Endometrium (tissue), 2 donors: ENCODE measurements at regions not wholly inside any gene's neighbourhood (a gene's known extent, or its start where the extent isn't known, plus 50 kb on each side); places are given as distances from the start of the nearest gene placed in this dataset.
A peak's percentile ranks its signal among the peaks of the same experiment; 100 is the strongest.

Experiments
- FAIRE-seq: peaks from 2 replicates; lab custom pipeline; 2012; peaks lifted over from hg19 to GRCh38; lab: Jason Lieb, UNC
- donor health status: control.
- donor health status: control.

DNA sequence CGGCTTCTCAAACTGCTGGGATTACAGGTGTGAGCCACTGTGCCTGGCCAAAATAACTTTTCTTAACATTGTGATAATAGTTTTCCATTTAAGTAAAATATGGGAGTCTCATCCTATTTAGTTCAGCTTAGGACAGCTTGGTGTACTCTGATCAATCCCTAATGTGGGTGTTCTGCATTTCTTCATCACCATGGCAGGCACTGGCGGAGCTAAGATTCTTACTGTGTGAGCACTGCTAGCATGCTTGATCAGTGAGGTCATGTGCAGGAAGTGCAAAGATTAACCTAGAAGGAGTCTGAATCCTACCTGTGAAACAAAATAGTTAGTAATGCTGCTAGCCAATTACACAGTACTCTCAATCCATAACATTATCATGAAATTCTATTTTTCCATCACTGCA is 1684.2 kb upstream of the SLC10A2 start:
- FAIRE-seq = no peak

DNA sequence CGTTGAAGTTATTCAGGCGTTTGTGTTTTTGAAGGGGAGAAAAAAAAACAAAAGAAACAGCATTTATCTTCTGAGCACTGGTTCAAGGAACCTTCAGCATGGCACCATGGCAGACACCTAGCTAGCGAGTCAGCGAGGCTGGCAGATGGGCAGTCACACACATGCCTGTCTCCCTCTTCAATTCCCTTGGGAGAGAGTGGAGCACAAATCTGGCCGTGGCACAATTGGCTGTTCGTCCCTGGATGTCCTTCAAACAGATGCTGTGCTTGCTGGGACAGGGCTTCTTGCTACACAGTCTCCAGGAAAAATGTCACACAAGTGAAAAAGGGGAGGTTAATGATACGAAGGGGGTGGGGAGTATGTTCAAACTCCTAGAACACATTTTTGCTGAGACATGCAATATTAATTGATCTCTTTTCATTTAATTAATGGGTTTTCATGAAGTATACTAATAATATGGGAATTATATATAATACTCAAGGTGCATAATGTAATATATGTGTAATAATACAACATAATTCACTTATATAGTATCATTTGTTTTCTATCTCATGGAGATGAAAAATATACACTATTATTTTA is 1674.5 kb upstream of the SLC10A2 start:
- no peak for FAIRE-seq

DNA sequence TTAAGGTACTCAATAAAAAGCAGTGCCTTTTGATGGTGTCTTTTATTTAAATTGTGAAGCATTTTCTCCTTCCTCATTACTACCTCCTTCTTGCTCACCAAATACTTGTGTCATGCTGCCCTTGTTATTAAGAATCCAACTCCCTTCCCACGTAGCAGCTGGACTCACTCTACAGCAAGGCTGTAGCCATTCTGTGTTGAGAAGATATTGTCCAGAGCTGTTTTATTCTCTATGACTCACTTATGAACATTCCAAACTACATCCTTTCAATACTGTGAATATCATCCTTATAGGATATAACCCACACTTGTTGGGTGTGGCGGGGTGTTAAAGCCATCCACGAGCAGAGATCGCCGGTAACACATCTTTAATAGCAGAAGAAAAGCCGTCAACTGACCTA is 1671.5 kb upstream of the SLC10A2 start:
- FAIRE-seq = peak; percentile 99

DNA sequence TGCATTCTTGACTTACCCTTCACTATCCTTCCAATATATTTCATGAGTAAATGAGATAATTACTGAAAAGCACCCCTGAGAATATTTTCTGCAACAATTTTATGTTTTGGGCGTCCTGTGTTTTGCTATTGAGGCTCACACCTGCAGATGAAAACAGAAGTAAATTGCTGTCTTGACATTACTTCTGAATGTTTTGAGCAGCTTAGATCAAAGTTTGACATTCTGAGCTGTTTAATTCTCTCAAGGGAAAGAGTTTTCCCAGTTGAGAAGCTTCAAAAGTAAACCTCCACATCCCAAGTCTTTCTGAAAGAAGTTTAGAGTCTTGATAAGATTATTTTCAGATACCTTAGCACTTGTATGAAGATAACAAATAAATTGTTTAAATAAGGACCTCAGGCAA is 1667.2 kb upstream of the SLC10A2 start:
- no peak for FAIRE-seq

DNA sequence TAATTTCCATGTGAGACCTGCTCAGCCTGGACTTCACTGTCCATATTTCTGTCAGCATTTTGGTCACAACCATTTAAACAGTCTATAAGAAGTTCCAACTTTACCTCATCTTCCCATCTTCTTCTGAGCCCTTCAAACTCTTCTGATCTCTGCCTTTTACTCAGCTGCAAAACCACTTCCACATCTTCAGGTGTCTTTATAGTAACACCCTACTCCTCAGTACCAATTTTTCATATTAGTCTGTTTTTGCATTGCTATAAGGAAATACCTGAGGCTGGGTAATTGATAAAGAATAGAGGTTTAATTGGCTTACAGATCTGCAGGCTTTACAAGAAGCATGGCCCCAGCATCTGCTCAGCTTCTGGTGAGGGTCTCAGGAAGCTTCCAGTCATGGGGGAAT is 1648.9 kb upstream of the SLC10A2 start:
- FAIRE-seq = no peak

DNA sequence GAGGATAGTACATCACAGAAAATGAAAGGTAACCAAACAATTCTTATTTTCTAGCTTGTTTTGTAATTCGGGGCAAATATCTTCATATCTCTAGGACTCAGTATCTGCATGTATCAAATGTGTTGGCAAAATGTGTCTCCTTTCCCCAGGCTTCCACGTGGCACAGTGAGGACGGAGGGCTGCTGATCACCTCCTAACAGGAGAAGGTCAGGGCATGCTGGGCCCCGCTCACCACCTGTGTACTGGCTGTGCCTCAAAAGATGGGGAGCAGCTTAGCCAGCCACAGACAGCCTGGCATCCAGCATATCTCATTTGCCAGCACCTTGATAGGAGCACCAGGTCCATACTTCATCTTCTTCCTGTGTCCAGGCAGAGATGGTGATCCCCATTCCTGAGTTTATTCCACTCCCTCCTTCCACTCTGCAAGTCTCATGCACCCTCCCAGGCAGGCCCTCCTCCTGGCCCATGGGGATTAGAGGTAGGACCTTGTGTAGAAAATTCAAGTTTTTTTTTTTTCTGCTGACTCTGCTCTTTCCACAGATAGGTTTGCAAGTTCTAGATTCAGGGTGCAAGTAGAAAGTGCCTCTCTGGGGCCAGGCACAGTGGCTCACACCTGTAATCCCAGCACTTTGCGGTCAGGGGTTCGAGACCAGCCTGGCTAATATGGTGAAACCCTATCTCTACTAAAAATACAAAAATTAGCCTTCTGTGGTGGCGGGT is 1639.0 kb upstream of the SLC10A2 start:
- no peak for FAIRE-seq

DNA sequence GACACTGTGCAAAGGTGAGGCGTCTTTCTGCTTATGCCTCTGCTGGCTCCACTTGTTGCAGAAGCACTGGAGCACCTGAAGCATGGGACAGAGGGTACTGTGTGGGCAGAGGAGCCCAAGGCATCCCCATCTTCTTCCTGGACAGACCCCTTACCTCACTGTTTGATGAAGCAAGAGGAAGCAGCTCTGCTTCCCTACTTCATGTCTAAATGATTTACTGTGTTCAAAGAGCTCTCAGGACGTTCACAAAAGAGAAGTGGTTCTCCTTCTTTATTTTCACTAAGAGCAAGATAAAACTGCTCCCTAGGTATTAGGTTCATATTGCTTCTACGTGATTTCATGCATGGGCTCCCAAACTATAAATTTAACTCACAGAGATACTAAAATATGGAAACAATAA is 1635.4 kb upstream of the SLC10A2 start:
- no peak for FAIRE-seq

DNA sequence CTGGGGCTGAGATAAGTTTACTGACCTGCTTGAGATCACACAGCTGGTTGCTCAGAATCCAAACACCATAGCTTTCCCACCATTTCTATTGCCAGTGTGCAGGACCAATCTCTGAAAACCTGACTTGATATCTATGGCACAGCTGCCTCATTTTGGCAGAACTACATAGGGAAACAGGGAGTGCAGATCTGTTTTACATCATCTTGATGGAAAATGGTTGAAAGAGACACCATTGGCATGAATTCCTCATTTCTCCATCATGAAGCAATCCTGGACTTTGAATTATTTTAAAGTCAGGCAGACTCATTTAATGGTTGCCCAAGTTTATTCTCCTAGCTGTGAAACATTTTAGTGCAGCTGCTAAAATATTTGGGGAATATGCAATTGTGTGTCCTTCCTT is 1628.2 kb upstream of the SLC10A2 start:
- FAIRE-seq = no peak

DNA sequence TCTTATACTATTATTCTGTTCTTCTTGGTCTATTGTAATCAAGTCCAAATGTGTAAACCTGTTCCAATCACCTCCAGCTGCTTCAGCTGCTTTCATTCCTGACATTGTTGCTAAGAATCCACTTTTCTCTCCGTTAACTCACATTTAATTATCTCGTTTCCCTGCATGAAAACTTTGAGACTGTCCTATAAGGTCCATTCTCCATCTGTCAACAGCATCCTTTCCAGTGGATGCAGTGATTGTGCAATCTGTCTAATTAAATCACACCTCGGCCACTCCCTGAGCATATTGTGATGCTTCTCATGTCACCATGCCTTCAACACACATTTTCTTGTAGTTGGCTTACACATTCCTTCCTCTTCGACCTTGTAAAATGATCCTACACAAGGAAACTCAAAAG is 1626.9 kb upstream of the SLC10A2 start:
- no peak for FAIRE-seq

DNA sequence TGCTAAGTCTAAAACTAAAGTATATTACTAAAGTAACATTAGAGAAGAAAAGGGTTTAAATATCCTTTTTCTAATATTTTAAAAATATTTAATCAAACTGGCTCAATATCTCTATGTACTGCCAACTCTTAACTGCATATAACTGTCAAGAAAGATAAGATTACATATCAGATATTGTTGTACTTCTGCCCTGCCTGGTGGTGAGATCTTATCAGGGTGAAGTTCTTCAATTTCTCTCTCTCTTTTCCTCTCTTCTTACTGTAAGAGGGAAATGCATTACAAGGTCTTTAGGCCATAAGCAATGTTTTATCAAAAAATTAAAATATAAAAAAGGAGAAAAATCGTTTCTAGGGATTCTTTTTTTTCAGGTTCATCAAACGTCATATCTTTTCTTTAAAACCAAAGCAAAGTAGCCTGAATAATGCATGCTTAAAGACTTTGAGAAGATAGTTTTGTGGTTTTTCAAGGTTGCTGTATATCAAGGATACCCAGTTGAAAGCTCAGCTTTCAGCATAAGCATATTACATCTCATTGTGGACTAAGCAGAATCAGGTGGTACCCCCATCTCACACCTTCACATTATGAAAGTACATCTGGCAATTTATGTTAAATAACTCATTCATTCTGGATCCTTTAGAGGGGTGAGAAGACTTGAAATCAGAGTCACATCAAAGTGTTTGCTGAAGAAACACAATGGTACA is 1625.7 kb upstream of the SLC10A2 start:
- no peak for FAIRE-seq

DNA sequence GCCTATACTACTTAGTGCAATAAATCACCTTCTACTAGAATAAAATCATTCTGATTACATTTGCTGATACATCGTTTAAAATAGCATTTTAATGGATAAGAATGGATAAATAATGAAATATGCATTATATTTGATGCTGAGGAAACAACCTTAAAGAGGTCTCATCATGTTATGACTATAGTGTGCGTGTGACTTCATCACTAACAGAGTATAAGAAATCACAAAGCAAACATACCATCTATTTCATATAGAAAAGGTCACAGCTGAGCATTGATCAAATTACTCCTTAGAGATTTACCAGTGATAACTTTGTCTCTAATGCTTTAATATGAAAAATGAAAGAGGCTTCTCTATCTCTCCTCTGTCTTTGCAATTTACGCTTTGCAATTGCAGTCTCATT is 1620.3 kb upstream of the SLC10A2 start:
- FAIRE-seq = no peak

DNA sequence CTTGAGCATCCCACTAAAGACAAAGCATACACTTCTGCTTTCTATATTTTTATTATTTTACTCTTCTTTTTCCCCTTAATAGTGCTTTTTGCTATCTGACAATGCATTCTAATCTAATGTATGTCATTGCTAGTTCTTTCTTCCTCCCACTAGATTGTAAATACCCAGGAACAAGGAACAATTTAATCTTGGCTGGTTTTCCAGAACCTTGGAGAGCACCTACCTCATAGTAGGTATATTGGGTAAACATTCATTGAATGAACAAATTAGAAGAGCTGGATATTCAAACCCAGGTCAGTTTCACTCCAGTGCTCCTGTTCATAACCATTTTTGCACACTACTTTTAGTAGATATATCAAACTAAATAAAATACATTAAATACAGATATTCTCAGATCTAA is 1617.6 kb upstream of the SLC10A2 start:
- no peak for FAIRE-seq

DNA sequence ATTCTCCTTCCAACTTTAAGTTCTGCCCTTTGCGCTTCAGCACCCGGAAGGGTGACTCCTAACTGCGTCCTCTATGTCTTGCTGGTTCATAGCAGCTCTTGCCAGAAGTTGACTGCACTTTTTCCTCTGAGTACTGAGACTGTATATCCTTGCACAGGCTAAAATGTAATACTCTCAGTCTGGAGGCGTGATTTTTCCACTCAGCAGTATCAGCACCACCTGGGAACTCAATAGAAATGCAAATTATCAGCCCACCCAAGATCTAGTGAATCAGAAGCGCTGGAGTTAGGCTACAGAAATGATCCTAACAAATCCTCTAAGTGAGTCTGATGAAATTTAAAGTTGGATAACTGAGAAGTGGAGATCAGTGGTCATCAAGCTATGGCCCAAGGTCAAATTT is 1611.9 kb upstream of the SLC10A2 start:
- no peak for FAIRE-seq

DNA sequence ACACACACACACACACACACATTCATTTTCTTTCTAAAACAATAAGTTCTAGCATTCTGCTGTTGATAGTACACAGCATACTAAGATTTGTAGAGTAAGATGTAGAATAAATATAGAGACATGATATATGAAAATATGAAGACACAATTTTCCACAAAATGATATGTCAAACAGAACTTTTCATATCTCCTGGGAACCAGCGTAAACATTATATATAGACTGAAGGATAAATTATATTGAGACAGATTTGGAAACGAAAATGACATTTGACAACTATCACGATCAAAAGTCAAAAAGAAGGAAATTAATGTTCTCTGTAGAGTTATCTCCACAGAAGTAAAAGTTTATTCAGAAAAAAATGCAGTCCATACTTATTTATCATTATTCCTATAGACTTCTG is 1605.7 kb upstream of the SLC10A2 start:
- FAIRE-seq = no peak

DNA sequence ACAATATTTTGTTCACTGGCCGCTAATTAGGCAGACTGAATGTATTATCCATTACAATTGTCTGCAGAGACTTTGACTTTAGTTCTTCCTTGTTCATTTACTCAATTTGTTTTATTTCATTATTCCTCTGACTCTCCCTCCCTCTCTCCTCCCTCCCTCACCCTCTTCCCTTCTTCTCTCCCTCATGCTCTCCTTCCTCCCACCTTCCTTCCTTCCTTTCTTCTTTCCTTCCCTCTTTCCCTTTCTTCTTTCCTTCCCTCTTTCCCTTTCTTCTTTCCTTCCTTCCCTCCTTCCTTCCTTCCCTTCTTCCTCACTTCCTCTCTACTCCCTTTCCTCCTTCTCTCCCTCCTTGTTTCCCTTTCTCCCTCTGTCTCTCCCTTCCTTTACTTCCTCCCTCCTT is 1591.0 kb upstream of the SLC10A2 start:
- no peak for FAIRE-seq

DNA sequence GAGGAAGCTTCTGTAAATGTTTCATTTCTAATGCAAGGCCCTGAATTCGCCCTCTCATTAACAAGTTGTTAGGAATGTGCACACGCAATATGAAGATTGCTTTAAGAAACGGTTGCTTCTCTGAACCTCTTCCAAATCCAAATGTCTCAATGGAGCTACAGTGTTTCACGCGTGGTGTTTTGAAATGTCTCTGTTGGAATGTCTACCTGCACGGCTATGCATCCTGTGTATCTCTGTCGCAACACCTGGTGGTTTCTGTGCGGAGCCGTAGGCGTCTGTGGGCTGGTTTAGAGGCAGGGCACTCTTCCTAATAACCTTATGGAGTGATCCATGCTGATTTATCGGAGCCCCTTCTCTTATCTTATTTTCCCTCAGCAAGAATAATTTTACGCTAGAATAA is 1584.2 kb upstream of the SLC10A2 start:
- FAIRE-seq = no peak

DNA sequence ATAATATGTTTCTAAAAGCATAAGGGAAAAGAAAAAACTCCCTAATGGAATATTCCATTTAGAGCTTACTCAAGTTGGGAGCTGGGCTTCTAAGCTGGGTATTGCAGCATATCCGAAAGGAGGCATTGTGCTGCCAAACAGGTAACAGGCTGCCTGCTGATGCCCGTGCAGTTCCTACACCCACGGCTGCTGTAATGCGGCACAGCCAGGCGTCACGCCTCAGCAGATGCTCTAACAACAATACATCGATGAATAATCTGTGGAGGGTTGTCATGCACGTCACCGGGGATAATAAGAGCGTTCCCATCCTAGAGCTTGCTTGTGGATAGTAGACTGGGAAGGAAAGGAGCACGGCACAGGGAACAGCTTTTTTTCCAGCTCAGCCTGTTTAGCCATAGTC is 1582.1 kb upstream of the SLC10A2 start:
- FAIRE-seq = no peak

DNA sequence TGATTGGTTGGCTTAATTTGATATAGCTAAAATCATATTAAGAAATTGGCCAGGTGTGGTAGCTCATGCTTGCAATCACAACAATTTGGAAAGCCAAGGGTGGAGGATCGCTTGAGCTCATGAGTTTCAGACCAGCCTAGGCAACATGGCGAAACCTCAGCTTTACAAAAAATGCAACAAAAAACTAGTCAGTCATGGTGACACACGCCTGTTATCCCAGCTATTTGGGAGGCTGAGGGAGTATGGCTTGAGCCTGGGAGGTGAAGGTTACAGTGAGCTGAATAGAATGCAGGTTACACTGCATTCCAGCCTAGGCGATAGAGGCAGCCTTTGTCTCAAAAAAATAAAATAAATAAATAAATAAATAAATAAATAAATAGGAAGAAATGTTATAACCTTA is 1579.6 kb upstream of the SLC10A2 start:
- FAIRE-seq = no peak

DNA sequence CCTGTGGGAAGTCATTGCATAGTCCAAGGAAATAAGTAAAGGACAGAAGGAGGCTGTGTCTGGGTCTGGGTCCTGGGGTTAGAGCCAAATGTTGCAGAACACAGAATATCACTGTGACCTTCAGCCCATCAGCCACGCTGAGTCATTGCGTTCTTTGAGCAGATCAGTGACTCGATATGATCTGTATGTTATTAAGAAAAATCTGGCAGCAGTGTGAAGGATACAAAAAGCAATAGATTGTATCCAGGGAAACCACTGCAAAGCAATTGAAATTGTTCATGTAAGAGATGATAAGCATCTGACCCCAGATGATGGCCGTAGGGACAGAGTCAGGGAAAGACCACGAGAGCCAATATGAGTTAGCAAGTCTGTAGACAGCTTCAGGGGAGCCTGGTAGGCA is 1575.1 kb upstream of the SLC10A2 start:
- no peak for FAIRE-seq

DNA sequence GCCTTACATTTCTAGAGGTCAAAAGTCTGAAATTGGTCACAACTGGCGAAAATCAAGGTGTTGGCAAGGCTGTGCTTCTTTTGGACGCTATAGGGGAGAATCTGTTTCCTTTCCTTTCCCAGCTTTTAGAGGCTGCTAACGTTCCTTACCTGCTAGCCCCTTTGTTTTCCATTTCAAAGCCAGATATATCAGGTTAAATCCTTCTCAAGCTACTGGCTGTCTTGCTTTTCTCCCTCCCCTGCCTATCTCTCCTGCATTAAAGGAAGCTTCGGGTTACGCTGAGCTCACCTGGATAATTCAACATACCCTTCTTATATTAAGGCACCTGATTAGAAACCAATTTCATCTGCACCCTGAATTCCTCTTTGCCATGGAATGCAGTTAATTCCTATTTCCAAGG is 1569.7 kb upstream of the SLC10A2 start:
- no peak for FAIRE-seq

DNA sequence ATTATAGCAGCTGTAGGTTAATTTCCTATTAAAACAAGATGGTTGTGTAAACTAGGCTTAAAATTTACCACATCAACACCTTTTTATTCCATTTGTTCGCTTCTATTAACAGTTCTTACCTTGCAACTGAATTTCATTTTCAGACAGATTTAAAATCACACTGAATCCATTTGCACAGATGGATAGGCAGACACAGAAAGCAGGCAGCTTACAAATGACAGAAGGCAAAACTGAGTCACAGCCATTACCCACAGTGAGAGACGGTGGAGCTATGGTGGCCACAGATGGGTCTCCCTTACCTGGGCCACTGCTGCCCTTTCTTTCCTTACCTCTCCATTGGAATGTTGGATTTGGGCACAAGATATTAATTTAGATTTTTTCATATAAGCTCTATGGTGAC is 1567.8 kb upstream of the SLC10A2 start:
- FAIRE-seq = no peak

DNA sequence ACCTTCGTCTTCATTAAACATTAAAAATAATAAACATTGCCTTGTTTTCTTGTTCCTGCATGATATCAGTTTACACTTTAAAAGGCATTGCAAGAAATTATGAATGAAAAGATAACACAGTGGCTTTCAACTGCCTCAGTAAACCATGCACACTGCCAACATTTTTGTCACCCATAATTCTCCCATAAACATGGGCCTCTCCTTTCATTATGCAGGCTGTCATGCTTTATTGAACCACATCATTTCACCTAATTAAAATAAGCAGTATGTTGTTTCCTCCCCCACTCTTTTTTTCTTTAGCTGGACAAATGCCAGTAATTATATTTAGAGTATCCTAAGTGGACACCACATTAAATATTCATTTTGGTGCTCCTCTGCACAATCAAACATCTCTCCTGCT is 1566.5 kb upstream of the SLC10A2 start:
- no peak for FAIRE-seq

DNA sequence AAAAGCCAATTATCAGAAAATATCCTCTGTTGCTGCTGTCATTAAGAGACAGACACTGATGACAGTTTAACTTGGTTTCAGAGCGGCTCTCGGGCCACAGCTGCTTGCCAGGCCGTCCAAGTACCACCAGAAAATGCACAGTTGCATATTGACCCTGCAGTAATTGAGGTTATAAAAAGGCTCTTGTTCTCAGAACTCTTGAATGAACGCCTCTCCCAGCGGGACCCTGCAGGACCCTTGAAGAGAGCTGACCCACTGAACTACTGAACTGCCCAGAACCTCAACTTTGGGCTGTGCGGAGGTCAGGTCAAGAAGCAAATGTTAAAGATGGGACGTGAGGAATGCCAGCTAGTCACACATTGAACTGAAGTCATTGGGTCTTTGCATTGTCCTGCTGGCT is 1559.0 kb upstream of the SLC10A2 start:
- FAIRE-seq = no peak

DNA sequence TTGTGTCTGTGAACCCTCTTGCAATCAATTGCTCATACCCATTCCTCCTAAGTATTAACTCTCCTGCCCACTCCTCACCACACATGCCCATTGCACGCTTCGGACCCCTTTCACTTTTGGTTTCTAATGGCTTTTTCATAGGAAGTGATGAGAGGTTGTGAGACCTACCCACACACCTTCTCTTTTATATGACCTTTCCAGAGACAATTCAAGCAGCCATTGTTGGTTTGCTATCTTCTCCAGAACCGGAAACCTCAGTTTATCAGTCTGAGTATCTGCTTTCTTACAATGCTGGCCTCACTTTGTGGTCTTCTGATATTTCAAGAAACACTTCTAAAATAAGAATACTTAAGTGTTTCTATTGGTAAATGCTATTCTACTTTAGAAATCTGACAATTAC is 1550.8 kb upstream of the SLC10A2 start:
- FAIRE-seq = no peak
